Endothelial cell of umbilical vein (primary cell): ENCODE measurements at regions not wholly inside any gene's neighbourhood (a gene's known extent, or its start where the extent isn't known, plus 50 kb on each side); places are given as distances from the start of the nearest gene placed in this dataset.

ENCODE experiments used
- CTCF ChIP-seq, 2 donors: IDR thresholded peaks; 1 replicate in 1 of 2; 2 replicates in 1 of 2; pipeline ENCODE4 v1.5.1; 2011; ENCODE audit warnings: low read length in 2 of 2, mild to moderate bottlenecking in 2 of 2, moderate library complexity in 2 of 2, control low read depth in 1 of 2, inconsistent platforms in 1 of 2, low read depth in 1 of 2; ENCODE audit not compliant: insufficient read depth in 1 of 2; ENCODE audit errors: extremely low read depth in 1 of 2
- POLR2A ChIP-seq: IDR thresholded peaks from 2 replicates; pipeline ENCODE4 v1.6.1; 2012; ENCODE audit warnings: low read depth, mild to moderate bottlenecking, control low read depth, low read length

- TF ChIP-seq CTCF (IDR thresholded peaks at IDR 0.05; ENCODE audit: extremely low read depth in 1 of 2, insufficient read depth in 1 of 2, low read depth in 1 of 2, low read length in 2 of 2) (no peak), POLR2A (peak; percentile 45)
Observed at GRCh38 chr5:82356808-82357671, 78.9 kb upstream of the RPS23 start.
